ENCODE measurements at regions not wholly inside any gene's neighbourhood (a gene's known extent, or its start where the extent isn't known, plus 50 kb on each side); places are given as distances from the start of the nearest gene placed in this dataset.

- ATAC-seq (no peak), DNase-seq (no peak)
- intact Hi-C loops (cut with DNase I), result no loop called here
Measured at GRCh38 chr4:124790471-124790870, 77.9 kb upstream of the ANKRD50 start.

- intact Hi-C loops (cut with DNase I), result no loop called here
- DNase-seq (no peak), ATAC-seq (no peak)
Measured at GRCh38 chr4:124786634-124787033, 74.1 kb upstream of the ANKRD50 start.

GRCh38 chr4:124785645-124786044, 73.1 kb upstream of the ANKRD50 start:
- DNase-seq (no peak), ATAC-seq (no peak)
- intact Hi-C loops (cut with DNase I), result no loop called here

GRCh38 chr4:124783847-124784246, 71.3 kb upstream of the ANKRD50 start:
- intact Hi-C loops (cut with DNase I), result no loop called here

GRCh38 chr4:124777007-124777406, 64.5 kb upstream of the ANKRD50 start:
- intact Hi-C loops (cut with DNase I), result no loop called here
- ATAC-seq, result no peak

More at GRCh38 chr4:124783847-124784246, 71.3 kb upstream of the ANKRD50 start:
- DNase-seq, result no peak
- ATAC-seq, result no peak

GRCh38 chr4:124768596-124769365, 56.2 kb upstream of the ANKRD50 start:
- no peak for ATAC-seq
- no peak for DNase-seq
- intact Hi-C loops (cut with DNase I), result no loop called here

More at GRCh38 chr4:124777007-124777406, 64.5 kb upstream of the ANKRD50 start:
- no peak for DNase-seq

GRCh38 chr4:124762956-124763355, 50.4 kb upstream of the ANKRD50 start:
- ATAC-seq, result no peak
- DNase-seq, result no peak
- intact Hi-C loops (cut with DNase I), result no loop called here

Data from left cardiac atrium (tissue), 4 donors.